IMR-90 (cell line): ENCODE measurements at regions not wholly inside any gene's neighbourhood (a gene's known extent, or its start where the extent isn't known, plus 50 kb on each side); places are given as distances from the start of the nearest gene placed in this dataset.

Experiments
- ATAC-seq: fragments of 200-7000 bp; cut with Tn5 transposase; 2 replicates; pipeline ENCODE4 v1.9.1; 2020; ENCODE audit warnings: low read depth, mild to moderate bottlenecking, moderate library complexity
- BruUV-seq: library from RNA; stranded (reverse); fragments of 400-500 nt; replicated peaks from 2 replicates; lab custom pipeline; 2021; lab: Mats Ljungman, UMichigan
- CTCF ChIA-PET: fragments of 300-600 bp; formaldehyde crosslinking; extraction: SDS; loops from one replicate; lab custom pipeline; 2021; ENCODE audit warnings: antibody characterized with exemption; lab: Yijun Ruan, JAX
- POLR2A ChIA-PET: fragments of 300-600 bp; sonication (Branson Sonifier 250); formaldehyde crosslinking; loops from one replicate; lab custom pipeline; 2022; ENCODE audit warnings: antibody characterized with exemption; ENCODE audit not compliant: unreplicated experiment; lab: Charles Lee
- DNase-seq: peaks from one replicate; pipeline ENCODE4 v3.0.0; 2013
- H2AFZ ChIP-seq: replicated peaks from 2 replicates; pipeline ENCODE3; 2013; ENCODE audit warnings: low read length, mild to moderate bottlenecking; ENCODE audit not compliant: poor library complexity
- H2AK5ac ChIP-seq: 2 replicates; pipeline ENCODE4 v1.6.1; 2013; ENCODE audit warnings: low read depth, low read length, inconsistent platforms
- H2AK9ac ChIP-seq: replicated peaks from 2 replicates; pipeline ENCODE3; 2013; ENCODE audit warnings: mild to moderate bottlenecking, low read depth, low read length, moderate library complexity; ENCODE audit not compliant: poor library complexity
- H2BK120ac ChIP-seq: 2 replicates; pipeline ENCODE4 v1.6.1; 2013; ENCODE audit warnings: low read depth, low read length, inconsistent platforms
- H2BK15ac ChIP-seq: 3 replicates; pipeline ENCODE4 v1.6.1; 2013; ENCODE audit warnings: low read depth, low read length, inconsistent platforms
- H2BK20ac ChIP-seq: 2 replicates; pipeline ENCODE4 v1.6.1; 2013; ENCODE audit warnings: low read depth, mild to moderate bottlenecking, inconsistent platforms, low read length, moderate library complexity
- H2BK5ac ChIP-seq: 2 replicates; pipeline ENCODE4 v1.6.1; 2013; ENCODE audit warnings: mild to moderate bottlenecking, low read depth, low read length, inconsistent platforms; ENCODE audit not compliant: poor library complexity, severe bottlenecking
- H3K14ac ChIP-seq: replicated peaks from 2 replicates; pipeline ENCODE4 v1.6.1; 2013; ENCODE audit warnings: low read depth, low read length, inconsistent platforms
- H3K18ac ChIP-seq: 2 replicates; pipeline ENCODE4 v1.6.1; 2013; ENCODE audit warnings: low read depth, low read length, control low read depth
- H3K23ac ChIP-seq: 2 replicates; pipeline ENCODE4 v1.6.1; 2013; ENCODE audit warnings: low read depth, low read length, inconsistent platforms
- H3K27ac ChIP-seq: 2 replicates; pipeline ENCODE4 v1.5.1; 2013; ENCODE audit warnings: mild to moderate bottlenecking, control low read depth, low read length; ENCODE audit not compliant: insufficient read depth
- H3K27me3 ChIP-seq: 2 replicates; pipeline ENCODE4 v1.6.1; 2013; ENCODE audit warnings: low read length; ENCODE audit not compliant: control insufficient read depth, insufficient read depth
- H3K36me3 ChIP-seq: 2 replicates; pipeline ENCODE4 v1.6.1; 2013; ENCODE audit warnings: low read length, mixed read lengths; ENCODE audit not compliant: control insufficient read depth, insufficient read depth
- H3K4ac ChIP-seq: 2 replicates; pipeline ENCODE4 v1.6.1; 2013; ENCODE audit warnings: low read depth, low read length, inconsistent platforms
- H3K4me1 ChIP-seq: 2 replicates; pipeline ENCODE4 v1.6.1; 2013; ENCODE audit warnings: low read length, mixed read lengths; ENCODE audit not compliant: control insufficient read depth, insufficient read depth
- H3K4me2 ChIP-seq: 2 replicates; pipeline ENCODE4 v1.6.1; 2013; ENCODE audit warnings: low read depth, mild to moderate bottlenecking, control low read depth, low read length, moderate library complexity
- H3K4me3 ChIP-seq: 2 replicates; pipeline ENCODE4 v1.5.1; 2013; ENCODE audit warnings: low read depth, mild to moderate bottlenecking, control low read depth, low read length, moderate library complexity; ENCODE audit not compliant: insufficient read depth
- H3K56ac ChIP-seq: 2 replicates; pipeline ENCODE4 v1.6.1; 2013; ENCODE audit warnings: low read length, inconsistent platforms; ENCODE audit not compliant: insufficient read depth; ENCODE audit errors: extremely low read depth
- H3K79me1 ChIP-seq, 2 experiments: 2 replicates each; pipeline ENCODE4 v1.6.1; 2013; ENCODE audit warnings: low read length in 2 of 2, inconsistent platforms in 1 of 2, low read depth in 1 of 2
- H3K9ac ChIP-seq: 2 replicates; pipeline ENCODE4 v1.6.1; 2013; ENCODE audit warnings: low read depth, low read length, control low read depth
- H3K9me1 ChIP-seq: 2 replicates; pipeline ENCODE4 v1.6.1; 2013; ENCODE audit warnings: low read length, inconsistent platforms; ENCODE audit not compliant: insufficient read depth
- H3K9me3 ChIP-seq: 2 replicates; pipeline ENCODE4 v1.6.1; 2013; ENCODE audit warnings: low read length; ENCODE audit not compliant: control insufficient read depth, insufficient read depth
- H4K20me1 ChIP-seq: 2 replicates; pipeline ENCODE4 v1.6.1; 2013; ENCODE audit warnings: low read length, inconsistent platforms; ENCODE audit not compliant: insufficient read depth
- H4K5ac ChIP-seq: 2 replicates; pipeline ENCODE4 v1.6.1; 2013; ENCODE audit warnings: mild to moderate bottlenecking, low read depth, low read length, control low read depth
- H4K8ac ChIP-seq, 2 experiments: 2 replicates each; pipeline ENCODE4 v1.6.1; 2013; ENCODE audit warnings: low read depth in 2 of 2, low read length in 2 of 2, control low read depth in 1 of 2, inconsistent platforms in 1 of 2
- H4K91ac ChIP-seq: 2 replicates; pipeline ENCODE4 v1.6.1; 2013; ENCODE audit warnings: low read depth, low read length, inconsistent platforms; ENCODE audit not compliant: insufficient read depth
- MAZ ChIP-seq: IDR thresholded peaks from 2 replicates; pipeline ENCODE4 v1.6.1; 2012; ENCODE audit warnings: low read depth, mild to moderate bottlenecking, low read length, improper control_type of control experiment, moderate library complexity, borderline replicate concordance
- MXI1 ChIP-seq: IDR thresholded peaks from 2 replicates; pipeline ENCODE4 v1.6.1; 2012; ENCODE audit warnings: low read depth, mild to moderate bottlenecking, low read length, moderate library complexity, borderline replicate concordance
- SMC3 ChIP-seq: fragments of 150-350 bp; IDR thresholded peaks from 2 replicates; pipeline ENCODE4 v1.6.1; 2016; ENCODE audit warnings: low read depth, mild to moderate bottlenecking, antibody characterized with exemption, low read length, moderate library complexity
- WGBS, 2 experiments: methylation state at CpG; one replicate each; pipeline versions ENCODE4 v1.1.5 to v1.1.7; 2013; ENCODE audit warnings: missing lambda C conversion rate in 2 of 2; ENCODE audit not compliant: insufficient read length in 1 of 2; ENCODE audit errors: extremely low coverage in 2 of 2; 5-methylcytosine and 5-hydroxymethylcytosine counted together
- dilution Hi-C: fragments of 300-500 bp; cut with HindIII; formaldehyde crosslinking; loops from one replicate; pipeline ENCODE4 v1.14.3; 2018; ENCODE audit warnings: low sequenced_read_pairs; ENCODE audit not compliant: unreplicated experiment
- in situ Hi-C: fragments of 300-500 bp; cut with MboI; formaldehyde crosslinking; loops from 3 replicates; pipeline ENCODE4 v1.14.3; 2019; ENCODE audit warnings: low sequenced_read_pairs, inconsistent platforms, mixed read lengths
- intact Hi-C: fragments of 100-400 bp; cut with micrococcal nuclease; formaldehyde crosslinking; loops from 2 replicates; pipeline ENCODE4 v1.10.0; 2022
- TF ChIP-seq, protein P1 (sequence below): fragments of 150-350 bp; IDR thresholded peaks from 2 replicates; pipeline ENCODE4 v1.6.1; 2017; ENCODE audit warnings: mild to moderate bottlenecking, antibody characterized with exemption, low read length, low read depth

DNA sequence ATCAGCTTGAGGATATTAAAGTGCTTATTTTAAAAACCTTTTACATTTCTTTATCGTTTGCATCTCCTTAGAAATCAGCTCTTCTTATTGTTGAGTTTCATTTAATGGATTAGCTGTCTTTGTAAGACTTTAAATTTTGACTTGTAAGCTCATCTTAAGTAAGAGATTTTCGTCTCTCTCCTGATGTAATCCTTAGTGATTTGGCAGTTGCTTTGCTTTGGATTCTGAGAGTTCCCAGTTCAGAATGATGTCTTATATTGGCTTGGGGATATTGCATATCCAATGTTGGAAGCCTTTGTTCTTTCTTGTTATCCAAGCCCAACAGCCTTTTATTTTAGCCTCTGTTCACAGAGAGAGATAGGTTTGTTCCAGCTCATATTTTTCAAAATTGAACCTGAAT is 212.1 kb downstream of the ARL6IP6 start:
- Histone ChIP-seq H3K14ac (no peak overlapping the region), H3K56ac (no peak overlapping the region), H3K36me3 (no peaks in the 10 kb centered on the region), H4K8ac (no peak overlapping the region), H2BK120ac (no peak overlapping the region), H2AK5ac (no peak overlapping the region), H3K9me1 (no peaks in the 10 kb centered on the region), H3K23ac (no peak overlapping the region), H3K27ac (no peak overlapping the region), H3K4me2 (no peak overlapping the region), H2BK5ac (no peak overlapping the region), H2AFZ (no peak overlapping the region), H3K4me1 (no peaks in the 10 kb centered on the region), H2BK20ac (no peak overlapping the region), H3K18ac (no peak overlapping the region), H3K9ac (no peak overlapping the region), H3K79me1 (no peaks in the 10 kb centered on the region), H3K4me3 (no peak overlapping the region), H4K5ac (no peak overlapping the region), H3K27me3 (no peaks in the 10 kb centered on the region), H4K91ac (no peak overlapping the region), H4K20me1 (no peaks in the 10 kb centered on the region), H3K9me3 (peaks cover 3% of the 10 kb centered on the region; the same call in 1 of the 2 replicates), H2AK9ac (no peak overlapping the region), H2BK15ac (no peak overlapping the region), H3K4ac (no peak overlapping the region)
- CTCF ChIA-PET: no interaction called here
- intact Hi-C loops: no loop called here
- POLR2A ChIA-PET: no interaction called here
- dilution Hi-C loops: no loop called here
- ATAC-seq: no peak
- WGBS, 2 experiments: no CpG with 5 or more reads among the region's 2 CpGs
- DNase-seq: no peak
- no TSS peak for BruUV-seq
- in situ Hi-C loops: no loop called here
- TF ChIP-seq MAZ: no peak
- no peak for TF ChIP-seq MXI1
- TF ChIP-seq SMC3: no peak
- TF ChIP-seq, protein P1, sequence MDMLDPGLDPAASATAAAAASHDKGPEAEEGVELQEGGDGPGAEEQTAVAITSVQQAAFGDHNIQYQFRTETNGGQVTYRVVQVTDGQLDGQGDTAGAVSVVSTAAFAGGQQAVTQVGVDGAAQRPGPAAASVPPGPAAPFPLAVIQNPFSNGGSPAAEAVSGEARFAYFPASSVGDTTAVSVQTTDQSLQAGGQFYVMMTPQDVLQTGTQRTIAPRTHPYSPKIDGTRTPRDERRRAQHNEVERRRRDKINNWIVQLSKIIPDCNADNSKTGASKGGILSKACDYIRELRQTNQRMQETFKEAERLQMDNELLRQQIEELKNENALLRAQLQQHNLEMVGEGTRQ: no peak
